ENCODE measurements at regions not wholly inside any gene's neighbourhood (a gene's known extent, or its start where the extent isn't known, plus 50 kb on each side); places are given as distances from the start of the nearest gene placed in this dataset.

GRCh38 chr5:82735160-82735789 lies 341.9 kb downstream of the TMEM167A start:
- no peak overlapping the region for H3K4me3 ChIP-seq (ENCODE audit: low read depth, low read length, poor library complexity, severe bottlenecking)
- no peaks in the 10 kb centered on the region for H3K9me2 ChIP-seq (ENCODE audit: insufficient read depth, low read length)
- no peak for DNase-seq (ENCODE audit: low spot score)
- no peaks in the 10 kb centered on the region for H3K79me2 ChIP-seq (ENCODE audit: insufficient read depth, low read depth, low read length)
- ChIA-PET CTCF (ENCODE audit: unreplicated experiment) (no interaction called here), POLR2A (interaction anchor here (0.7 to 1.4 kb wide), 5 partner anchors 13 to 778 kb away, joined by 3 to 6 read pairs (median 3); no protein-coding TSS in a partner anchor)
- H3K4me2 ChIP-seq (ENCODE audit: low read length), result no peak overlapping the region
- H2AFZ ChIP-seq (ENCODE audit: low read length), result no peak overlapping the region
- intact Hi-C loops (cut with micrococcal nuclease; ENCODE audit: unreplicated experiment), result no loop called here
- no peaks in the 10 kb centered on the region for H3K4me1 ChIP-seq (ENCODE audit: insufficient read depth, low read length, poor library complexity, severe bottlenecking)
- BruUV-seq (replicated peaks), result no TSS peak
- TF ChIP-seq EZH2phosphoT487 (IDR thresholded peaks at IDR 0.05; ENCODE audit: borderline replicate concordance, low read depth, low read length) (no peak), CTCF (conservative IDR thresholded peaks at IDR 0.05; ENCODE audit: low read length) (no peak)
- no peaks in the 10 kb centered on the region for H3K36me3 ChIP-seq (ENCODE audit: insufficient read depth, low read length)
- H3K9me3 ChIP-seq (ENCODE audit: low read length), result no peaks in the 10 kb centered on the region
- no peak overlapping the region for H3K27ac ChIP-seq (ENCODE audit: low read depth, low read length, poor library complexity, severe bottlenecking)
- no peaks in the 10 kb centered on the region for H4K20me1 ChIP-seq (ENCODE audit: insufficient read depth, low read length)

- no peak overlapping the region for H3K27ac ChIP-seq (ENCODE audit: low read depth, low read length, poor library complexity, severe bottlenecking)
- no peak for DNase-seq (ENCODE audit: low spot score)
- intact Hi-C loops (cut with micrococcal nuclease; ENCODE audit: unreplicated experiment), result no loop called here
- no peaks in the 10 kb centered on the region for H3K9me2 ChIP-seq (ENCODE audit: insufficient read depth, low read length)
- no peaks in the 10 kb centered on the region for H3K36me3 ChIP-seq (ENCODE audit: insufficient read depth, low read length)
- no peak overlapping the region for H3K4me2 ChIP-seq (ENCODE audit: low read length)
- H3K9me3 ChIP-seq (ENCODE audit: low read length), result no peaks in the 10 kb centered on the region
- CTCF ChIA-PET (ENCODE audit: unreplicated experiment), result no interaction called here
- BruUV-seq (replicated peaks), result no TSS peak
- H3K79me2 ChIP-seq (ENCODE audit: insufficient read depth, low read depth, low read length), result no peaks in the 10 kb centered on the region
- no peak for TF ChIP-seq CTCF (conservative IDR thresholded peaks at IDR 0.05; ENCODE audit: low read length)
- no peak for TF ChIP-seq EZH2phosphoT487 (IDR thresholded peaks at IDR 0.05; ENCODE audit: borderline replicate concordance, low read depth, low read length)
- no peaks in the 10 kb centered on the region for H4K20me1 ChIP-seq (ENCODE audit: insufficient read depth, low read length)
- POLR2A ChIA-PET, result interaction anchor here (0.5 kb wide), 1 partner anchor 569 kb away, joined by 3 read pairs; no protein-coding TSS in a partner anchor
- H2AFZ ChIP-seq (ENCODE audit: low read length), result no peak overlapping the region
- H3K4me3 ChIP-seq (ENCODE audit: low read depth, low read length, poor library complexity, severe bottlenecking), result no peak overlapping the region
- H3K4me1 ChIP-seq (ENCODE audit: insufficient read depth, low read length, poor library complexity, severe bottlenecking), result no peaks in the 10 kb centered on the region
These were observed 342.8 kb downstream of the TMEM167A start for GRCh38 chr5:82734347-82734746.

DNA sequence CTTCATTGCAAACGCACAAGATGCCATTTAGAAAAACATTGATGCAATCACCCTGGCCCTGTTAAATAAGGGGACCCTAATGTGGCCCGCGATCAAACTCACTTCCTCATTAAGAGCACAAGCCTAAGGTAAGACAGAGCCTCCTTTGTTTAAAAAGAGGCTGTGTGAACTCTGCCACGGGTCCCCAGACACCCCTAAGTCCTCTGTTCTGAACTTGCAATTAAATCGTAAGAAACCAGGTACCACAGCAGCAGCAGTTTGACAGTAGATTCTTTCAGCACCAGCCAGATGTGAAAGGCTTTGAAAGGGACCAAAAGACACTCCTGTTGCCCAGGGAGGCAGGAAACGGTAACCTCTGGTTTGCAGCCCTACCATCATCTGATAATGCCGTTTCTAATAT lies 346.3 kb downstream of the TMEM167A start:
- no peak overlapping the region for H3K4me3 ChIP-seq (ENCODE audit: low read depth, low read length, poor library complexity, severe bottlenecking)
- CTCF ChIA-PET (ENCODE audit: unreplicated experiment), result no interaction called here

More for the DNA sequence above, 346.3 kb downstream of the TMEM167A start:
- TF ChIP-seq CTCF (conservative IDR thresholded peaks at IDR 0.05; ENCODE audit: low read length) (no peak), EZH2phosphoT487 (IDR thresholded peaks at IDR 0.05; ENCODE audit: borderline replicate concordance, low read depth, low read length) (no peak)
- Histone ChIP-seq H2AFZ (ENCODE audit: low read length) (no peak overlapping the region), H3K27ac (ENCODE audit: low read depth, low read length, poor library complexity, severe bottlenecking) (no peak overlapping the region), H3K36me3 (ENCODE audit: insufficient read depth, low read length) (no peaks in the 10 kb centered on the region), H3K4me2 (ENCODE audit: low read length) (no peak overlapping the region), H4K20me1 (ENCODE audit: insufficient read depth, low read length) (no peaks in the 10 kb centered on the region), H3K79me2 (ENCODE audit: insufficient read depth, low read depth, low read length) (no peaks in the 10 kb centered on the region), H3K4me1 (ENCODE audit: insufficient read depth, low read length, poor library complexity, severe bottlenecking) (no peaks in the 10 kb centered on the region), H3K9me3 (ENCODE audit: low read length) (no peaks in the 10 kb centered on the region), H3K9me2 (ENCODE audit: insufficient read depth, low read length) (no peaks in the 10 kb centered on the region)
- BruUV-seq (replicated peaks), result no TSS peak
- intact Hi-C loops (cut with micrococcal nuclease; ENCODE audit: unreplicated experiment), result no loop called here
- POLR2A ChIA-PET, result interaction anchor here (1.4 kb wide), 1 partner anchor 49 kb away, joined by 4 read pairs; no protein-coding TSS in a partner anchor
- DNase-seq (ENCODE audit: low spot score), result no peak
